GM12878 (cell line): ENCODE measurements at regions not wholly inside any gene's neighbourhood (a gene's known extent, or its start where the extent isn't known, plus 50 kb on each side); places are given as distances from the start of the nearest gene placed in this dataset.

Source experiments
- ATAC-seq: fragments of 200-7000 bp; cut with Tn5 transposase; 3 replicates; pipeline ENCODE4 v1.9.1; 2020; ENCODE audit warnings: mild to moderate bottlenecking, moderate library complexity
- BruUV-seq: library from RNA; stranded (reverse); fragments of 400-500 nt; replicated peaks from 2 replicates; lab custom pipeline; 2021; lab: Mats Ljungman, UMichigan
- CTCF ChIA-PET: fragments of 300-600 bp; sonication (Branson Sonifier 250); formaldehyde crosslinking; extraction: SDS; loops from one replicate; lab custom pipeline; 2021; ENCODE audit warnings: inconsistent platforms; lab: Yijun Ruan, JAX
- POLR2A ChIA-PET: fragments of 350-600 bp; formaldehyde crosslinking; extraction: SDS; loops from one replicate; lab custom pipeline; 2021; ENCODE audit warnings: inconsistent platforms; lab: Charles Lee
- RAD21 ChIA-PET: fragments of 300-600 bp; sonication (Branson Sonifier 250); formaldehyde crosslinking; loops from one replicate; lab custom pipeline; 2023; ENCODE audit warnings: antibody characterized with exemption; ENCODE audit not compliant: unreplicated experiment; lab: Charles Lee
- SMC1A ChIA-PET: fragments of 300-600 bp; sonication (Branson Sonifier 250); formaldehyde crosslinking; loops from one replicate; lab custom pipeline; 2023; ENCODE audit not compliant: unreplicated experiment, uncharacterized antibody; lab: Charles Lee
- DNase-seq: peaks from one replicate; pipeline ENCODE4 v3.0.0-alpha.2; 2011; ENCODE audit warnings: low read depth, low spot score
- FAIRE-seq: peaks from 3 replicates; lab custom pipeline; 2011; peaks lifted over from hg19 to GRCh38; lab: Jason Lieb, UNC
- H2AFZ ChIP-seq: 2 replicates; pipeline ENCODE4 v1.6.0; 2011; ENCODE audit warnings: low read depth, low read length, control low read depth; ENCODE audit not compliant: control insufficient read depth
- H3K27ac ChIP-seq: 2 replicates; pipeline ENCODE4 v1.5.1; 2011; ENCODE audit warnings: control low read depth; ENCODE audit not compliant: control insufficient read depth, insufficient read depth
- H3K27me3 ChIP-seq, 2 experiments: replicated peaks in 1 of 2; 2 replicates each; pipeline versions ENCODE4 v1.6.0 to v1.6.1; 2011; ENCODE audit warnings: low read length in 1 of 2; ENCODE audit not compliant: control insufficient read depth in 2 of 2, insufficient read depth in 2 of 2
- H3K36me3 ChIP-seq, 2 experiments: 2 replicates each; pipeline ENCODE4 v1.5.1; 2011; ENCODE audit warnings: low read length in 1 of 2; ENCODE audit not compliant: control insufficient read depth in 2 of 2, insufficient read depth in 2 of 2
- H3K4me1 ChIP-seq: 2 replicates; pipeline ENCODE4 v1.6.1; 2011; ENCODE audit warnings: mild to moderate bottlenecking, low read length, moderate library complexity, mixed read lengths; ENCODE audit not compliant: control insufficient read depth, insufficient read depth
- H3K4me2 ChIP-seq: 2 replicates; pipeline ENCODE4 v1.6.0; 2011; ENCODE audit warnings: control low read depth; ENCODE audit not compliant: control insufficient read depth, insufficient read depth
- H3K4me3 ChIP-seq: fragments of 200-600 bp; sonication (generic); 2 replicates; pipeline ENCODE4 v1.5.1; 2016
- H3K79me2 ChIP-seq: 2 replicates; pipeline ENCODE4 v1.6.0; 2011; ENCODE audit warnings: low read length; ENCODE audit not compliant: control insufficient read depth, insufficient read depth
- H3K9ac ChIP-seq: 2 replicates; pipeline ENCODE4 v1.8.0; 2011; ENCODE audit warnings: low read length, control low read depth, mixed read lengths; ENCODE audit not compliant: control insufficient read depth, insufficient read depth
- H3K9me3 ChIP-seq: replicated peaks from 3 replicates; pipeline ENCODE4 v1.5.1; 2011; ENCODE audit warnings: mild to moderate bottlenecking, low read length; ENCODE audit not compliant: control insufficient read depth, insufficient read depth
- H4K20me1 ChIP-seq: 2 replicates; pipeline ENCODE4 v1.6.0; 2011; ENCODE audit not compliant: control insufficient read depth, insufficient read depth
- BMI1 ChIP-seq: fragments of 450-650 bp; IDR thresholded peaks from 2 replicates; pipeline ENCODE4 v1.6.1; 2016; ENCODE audit warnings: mild to moderate bottlenecking, moderate library complexity, borderline replicate concordance
- EGR1 ChIP-seq, 2 experiments: IDR thresholded peaks; 1 replicate in 1 of 2; 2 replicates in 1 of 2; pipeline ENCODE4 v1.6.1; 2011 to 2012; ENCODE audit warnings: low read depth in 2 of 2, low read length in 2 of 2, borderline replicate concordance in 1 of 2, mild to moderate bottlenecking in 1 of 2, moderate library complexity in 1 of 2
- FOXK2 ChIP-seq: fragments of 450-650 bp; IDR thresholded peaks from 2 replicates; pipeline ENCODE4 v1.6.1; 2017; ENCODE audit warnings: mild to moderate bottlenecking, moderate library complexity
- IRF3 ChIP-seq: fragments of 450-650 bp; IDR thresholded peaks from 2 replicates; pipeline ENCODE4 v1.6.1; 2014; ENCODE audit warnings: mild to moderate bottlenecking
- LARP7 ChIP-seq: fragments of 450-650 bp; IDR thresholded peaks from 2 replicates; pipeline ENCODE4 v1.6.1; 2017; ENCODE audit warnings: mild to moderate bottlenecking
- NBN ChIP-seq: fragments of 450-650 bp; IDR thresholded peaks from 2 replicates; pipeline ENCODE4 v1.6.1; 2016
- NR2C2 ChIP-seq: IDR thresholded peaks from 2 replicates; pipeline ENCODE4 v1.6.1; 2011; ENCODE audit warnings: borderline replicate concordance, low read depth; ENCODE audit not compliant: control insufficient read depth, insufficient read length
- PAX8 ChIP-seq: fragments of 450-650 bp; IDR thresholded peaks from 2 replicates; pipeline ENCODE4 v1.6.1; 2017; ENCODE audit warnings: mild to moderate bottlenecking, moderate library complexity
- POLR2AphosphoS5 ChIP-seq: IDR thresholded peaks from 2 replicates; pipeline ENCODE4 v1.6.1; 2011; ENCODE audit warnings: mild to moderate bottlenecking, low read length, inconsistent platforms
- RAD51 ChIP-seq: fragments of 450-650 bp; IDR thresholded peaks from 2 replicates; pipeline ENCODE4 v1.6.1; 2016; ENCODE audit warnings: moderate library complexity, mild to moderate bottlenecking, inconsistent platforms
- RELB ChIP-seq: fragments of 450-650 bp; IDR thresholded peaks from 2 replicates; pipeline ENCODE4 v1.6.1; 2017; ENCODE audit warnings: low read depth, mild to moderate bottlenecking, moderate library complexity
- SIX5 ChIP-seq: IDR thresholded peaks from 2 replicates; pipeline ENCODE4 v1.6.1; 2011; ENCODE audit warnings: mild to moderate bottlenecking, low read depth, low read length, moderate library complexity; ENCODE audit not compliant: severe bottlenecking
- SMC3 ChIP-seq: IDR thresholded peaks from 2 replicates; pipeline ENCODE4 v1.6.1; 2011; ENCODE audit warnings: low read length, improper control_type of control experiment, borderline replicate concordance
- ZBTB40 ChIP-seq: fragments of 450-650 bp; IDR thresholded peaks from 2 replicates; pipeline ENCODE4 v1.6.1; 2016; ENCODE audit warnings: mild to moderate bottlenecking, moderate library complexity, borderline replicate concordance
- ZNF592 ChIP-seq: fragments of 450-650 bp; IDR thresholded peaks from 2 replicates; pipeline ENCODE4 v1.6.1; 2017; ENCODE audit warnings: mild to moderate bottlenecking, moderate library complexity
- ZSCAN29 ChIP-seq: fragments of 450-650 bp; IDR thresholded peaks from 2 replicates; pipeline ENCODE4 v1.6.1; 2017; ENCODE audit warnings: mild to moderate bottlenecking, moderate library complexity
- WGBS: methylation state at CpG from one replicate; pipeline ENCODE4 v1.1.6; 2016; ENCODE audit warnings: low lambda C conversion rate; ENCODE audit not compliant: insufficient replicate concordance, insufficient coverage; ENCODE audit errors: missing lambda C conversion rate; 5-methylcytosine and 5-hydroxymethylcytosine counted together
- in situ Hi-C: fragments of 300-500 bp; cut with MboI; formaldehyde crosslinking; loops from 9 replicates; pipeline ENCODE4 v1.14.3; 2018; ENCODE audit warnings: mixed read lengths
- intact Hi-C: fragments of 100-400 bp; cut with micrococcal nuclease; formaldehyde crosslinking; loops from one replicate; pipeline ENCODE4 v1.14.2; 2022; ENCODE audit not compliant: unreplicated experiment

GRCh38 chr5:124342584-124342983 is 403.9 kb downstream of the ZNF608 start:
- DNase-seq, result no peak
- Histone ChIP-seq H3K4me1 (no peaks in the 10 kb centered on the region), H3K9ac (no peak overlapping the region), H3K36me3 (no peaks in the 10 kb centered on the region), H3K79me2 (no peaks in the 10 kb centered on the region), H3K27me3 (no peaks in the 10 kb centered on the region), H3K4me3 (no peak overlapping the region), H3K4me2 (no peak overlapping the region), H3K27ac (no peak overlapping the region), H4K20me1 (no peaks in the 10 kb centered on the region), H3K9me3 (no peaks in the 10 kb centered on the region), H2AFZ (no peak overlapping the region)
- in situ Hi-C loops (no loop called here), intact Hi-C loops (no loop called here)
- ChIA-PET CTCF (no interaction called here), RAD21 (no interaction called here), SMC1A (no interaction called here), POLR2A (no interaction called here)
- no peak for ATAC-seq
- 76% methylated on average over 7 of the region's 7 CpGs for WGBS
- no peak for FAIRE-seq
- no TSS peak for BruUV-seq
- no peak for TF ChIP-seq BMI1
- no peak for TF ChIP-seq POLR2AphosphoS5
- no peak for TF ChIP-seq PAX8
- no peak for TF ChIP-seq ZBTB40
- no peak for TF ChIP-seq ZNF592
- no peak for TF ChIP-seq SIX5
- no peak for TF ChIP-seq EGR1 (IDR thresholded peaks at IDR 0.05; ENCODE audit: borderline replicate concordance in 1 of 2, low read depth in 2 of 2, low read length in 2 of 2)
- no peak for TF ChIP-seq LARP7
- TF ChIP-seq NBN, result no peak
- TF ChIP-seq FOXK2, result no peak
- no peak for TF ChIP-seq IRF3
- no peak for TF ChIP-seq RAD51
- no peak for TF ChIP-seq SMC3
- TF ChIP-seq NR2C2, result no peak
- TF ChIP-seq RELB, result no peak
- no peak for TF ChIP-seq ZSCAN29
